ENCODE measurements at regions not wholly inside any gene's neighbourhood (a gene's known extent, or its start where the extent isn't known, plus 50 kb on each side); places are given as distances from the start of the nearest gene placed in this dataset.

DNA sequence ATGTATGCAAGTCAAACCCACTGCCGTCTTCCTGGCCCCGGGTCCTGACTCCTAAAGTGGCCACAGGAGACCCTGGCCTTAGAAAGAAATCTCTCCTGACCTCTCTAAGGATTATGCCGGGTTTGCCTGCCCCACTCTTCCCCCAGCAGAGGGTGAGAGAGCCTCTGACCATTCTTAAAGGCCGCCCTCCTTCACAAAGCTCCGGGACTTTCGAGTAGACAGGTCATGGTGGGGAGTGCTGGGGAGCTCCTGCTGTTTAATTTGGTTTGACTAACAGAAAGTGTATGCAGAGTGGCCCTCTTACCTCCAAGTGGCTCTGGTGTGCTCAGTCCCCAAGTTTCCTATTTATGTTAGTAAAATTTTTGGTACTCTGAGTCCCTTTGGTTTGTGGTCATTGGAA is 111.8 kb downstream of the LRRC70 start:
- no peak overlapping the region for H3K27ac ChIP-seq
- ChIA-PET POLR2A (ENCODE audit: low non-redundant PET) (no interaction called here), CTCF (no interaction called here)
- no peak for DNase-seq (ENCODE audit: low spot score)
- TF ChIP-seq, protein P1, sequence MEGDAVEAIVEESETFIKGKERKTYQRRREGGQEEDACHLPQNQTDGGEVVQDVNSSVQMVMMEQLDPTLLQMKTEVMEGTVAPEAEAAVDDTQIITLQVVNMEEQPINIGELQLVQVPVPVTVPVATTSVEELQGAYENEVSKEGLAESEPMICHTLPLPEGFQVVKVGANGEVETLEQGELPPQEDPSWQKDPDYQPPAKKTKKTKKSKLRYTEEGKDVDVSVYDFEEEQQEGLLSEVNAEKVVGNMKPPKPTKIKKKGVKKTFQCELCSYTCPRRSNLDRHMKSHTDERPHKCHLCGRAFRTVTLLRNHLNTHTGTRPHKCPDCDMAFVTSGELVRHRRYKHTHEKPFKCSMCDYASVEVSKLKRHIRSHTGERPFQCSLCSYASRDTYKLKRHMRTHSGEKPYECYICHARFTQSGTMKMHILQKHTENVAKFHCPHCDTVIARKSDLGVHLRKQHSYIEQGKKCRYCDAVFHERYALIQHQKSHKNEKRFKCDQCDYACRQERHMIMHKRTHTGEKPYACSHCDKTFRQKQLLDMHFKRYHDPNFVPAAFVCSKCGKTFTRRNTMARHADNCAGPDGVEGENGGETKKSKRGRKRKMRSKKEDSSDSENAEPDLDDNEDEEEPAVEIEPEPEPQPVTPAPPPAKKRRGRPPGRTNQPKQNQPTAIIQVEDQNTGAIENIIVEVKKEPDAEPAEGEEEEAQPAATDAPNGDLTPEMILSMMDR (conservative IDR thresholded peaks at IDR 0.05; ENCODE audit: low read depth) = no peak

DNA sequence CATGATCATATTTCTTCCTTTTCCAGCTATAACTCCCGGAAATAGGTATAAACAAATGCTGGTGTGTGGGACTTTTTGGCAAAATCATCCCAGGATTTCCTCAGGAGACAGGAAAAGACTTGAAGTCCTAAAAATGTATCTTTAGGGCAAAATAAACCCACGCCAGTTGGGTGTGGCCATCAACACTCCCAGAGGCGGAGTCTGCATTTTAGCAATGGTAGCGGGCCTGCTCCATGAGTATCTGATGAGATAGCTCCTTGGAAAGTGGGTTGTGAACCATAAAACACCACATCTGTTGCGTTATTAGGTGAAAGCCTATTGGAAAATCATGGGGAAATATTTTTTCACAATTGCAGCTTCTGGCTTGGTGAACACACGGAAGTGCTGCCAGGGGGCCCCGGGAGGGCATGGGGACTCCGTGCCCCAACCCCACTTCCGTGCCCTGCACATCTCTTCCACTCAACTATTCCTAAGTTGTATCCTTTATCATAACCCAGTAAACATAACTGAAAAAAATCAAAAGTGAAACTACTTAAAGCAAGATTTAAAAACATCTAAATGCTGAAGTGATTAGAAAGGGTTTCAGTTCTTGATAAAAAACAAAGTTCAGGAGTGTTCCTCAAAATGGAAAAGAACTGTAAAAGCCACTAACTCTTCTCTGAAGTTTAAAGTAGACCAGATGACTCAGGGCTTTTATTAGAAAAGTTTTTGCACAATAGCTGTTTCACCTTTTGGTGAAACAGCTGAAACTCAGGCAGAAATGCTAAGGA is 111.2 kb downstream of the LRRC70 start:
- no peak for DNase-seq (ENCODE audit: low spot score)
- H3K27ac ChIP-seq = no peak overlapping the region
- CTCF ChIA-PET = interaction anchor here (0.6 kb wide), 1 partner anchor 92 kb away, joined by 5 read pairs; no protein-coding TSS in a partner anchor
- TF ChIP-seq, protein P1 (conservative IDR thresholded peaks at IDR 0.05; ENCODE audit: low read depth) = no peak
- POLR2A ChIA-PET (ENCODE audit: low non-redundant PET) = no interaction called here

DNA sequence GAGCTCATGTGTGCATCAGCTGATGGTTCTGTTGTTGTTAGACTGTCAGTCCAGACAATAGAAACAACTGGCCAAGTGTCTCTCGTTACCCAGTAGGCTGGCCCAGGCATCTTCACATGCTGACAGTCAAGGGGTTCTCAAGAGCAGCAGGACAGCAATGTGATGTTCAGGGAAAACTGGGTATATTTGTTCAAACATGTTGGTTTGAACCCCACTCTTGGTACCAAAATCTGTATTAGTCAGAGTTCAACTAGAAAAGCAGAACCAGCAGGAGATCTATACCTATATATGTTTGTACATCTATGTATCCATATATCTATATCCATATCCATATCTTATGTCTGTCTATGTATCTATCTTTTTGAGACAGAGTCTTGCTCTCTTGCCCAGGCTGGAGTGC is 108.1 kb downstream of the LRRC70 start:
- ChIA-PET POLR2A (ENCODE audit: low non-redundant PET) (no interaction called here), CTCF (no interaction called here)
- TF ChIP-seq, protein P1 (conservative IDR thresholded peaks at IDR 0.05; ENCODE audit: low read depth) = no peak
- no peak overlapping the region for H3K27ac ChIP-seq
- no peak for DNase-seq (ENCODE audit: low spot score)

DNA sequence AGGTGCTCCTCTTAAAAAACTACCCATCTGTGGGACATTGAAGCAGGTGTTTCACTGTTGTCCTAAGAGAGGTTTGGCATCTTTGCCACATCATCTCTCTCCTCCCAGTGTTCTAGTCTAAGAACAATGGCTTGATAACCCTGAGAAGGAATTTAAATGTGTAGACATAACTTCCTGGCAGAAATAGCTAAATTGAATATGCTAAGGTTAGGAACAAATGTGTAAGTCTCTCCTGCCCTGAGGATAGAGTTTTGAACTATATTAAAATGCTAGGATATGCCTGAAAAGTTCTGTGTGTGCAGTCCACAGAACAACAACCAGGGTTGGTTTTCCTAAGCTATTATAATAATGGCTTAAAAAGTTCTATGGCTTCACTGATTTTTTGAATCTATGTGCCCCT is 106.6 kb downstream of the LRRC70 start:
- TF ChIP-seq, protein P1 (conservative IDR thresholded peaks at IDR 0.05; ENCODE audit: low read depth) = no peak
- no peak overlapping the region for H3K27ac ChIP-seq
- no peak for DNase-seq (ENCODE audit: low spot score)
- ChIA-PET CTCF (no interaction called here), POLR2A (ENCODE audit: low non-redundant PET) (no interaction called here)

DNA sequence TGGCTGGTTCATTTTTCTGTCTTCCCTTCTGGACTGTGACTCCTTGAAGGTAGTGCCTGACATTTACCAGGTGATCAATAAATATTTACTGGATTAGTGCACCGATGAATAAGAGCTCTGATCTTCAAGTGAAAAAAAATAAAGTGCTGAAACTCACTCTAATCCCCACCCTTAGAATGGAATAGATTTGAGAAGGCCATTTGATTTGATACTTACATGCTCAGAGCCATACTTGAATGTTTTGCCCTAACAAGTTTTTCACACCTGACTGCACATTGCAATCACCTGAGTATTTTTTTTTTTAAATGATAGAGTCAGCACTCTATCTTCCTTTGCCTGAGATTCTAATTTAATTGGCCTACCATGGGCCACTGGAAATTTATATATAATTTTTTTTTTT is 105.7 kb downstream of the LRRC70 start:
- CTCF ChIA-PET = interaction anchor here (0.6 to 0.7 kb wide), 2 partner anchors 11 to 621 kb away, joined by 3 to 6 read pairs; no protein-coding TSS in a partner anchor
- TF ChIP-seq, protein P1 (conservative IDR thresholded peaks at IDR 0.05; ENCODE audit: low read depth) = no peak
- POLR2A ChIA-PET (ENCODE audit: low non-redundant PET) = no interaction called here

DNA sequence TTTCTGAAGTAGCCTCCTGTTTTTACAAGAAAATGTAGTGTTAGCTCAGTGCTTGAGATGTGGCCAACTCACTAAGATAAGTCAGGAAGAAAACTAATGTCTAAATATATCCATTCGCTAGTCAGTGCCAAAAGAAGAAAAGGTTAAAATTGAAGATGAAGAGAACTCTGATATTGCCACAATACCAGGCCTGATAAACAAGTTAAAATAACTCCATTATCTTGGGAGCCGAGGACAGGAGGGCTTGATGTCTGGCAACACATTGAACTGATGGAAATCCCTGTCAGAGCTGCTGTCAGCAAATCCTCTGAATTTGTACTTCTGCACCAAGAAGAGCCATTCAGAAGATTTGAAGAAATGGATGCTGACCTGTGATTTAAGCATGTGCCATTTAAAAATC is 103.4 kb downstream of the LRRC70 start:
- DNase-seq (ENCODE audit: low spot score) = no peak
- H3K27ac ChIP-seq = no peak overlapping the region
- ChIA-PET CTCF (interaction anchor here (0.7 kb wide), 1 partner anchor 29 kb away, joined by 4 read pairs; no protein-coding TSS in a partner anchor), POLR2A (ENCODE audit: low non-redundant PET) (no interaction called here)
- TF ChIP-seq, protein P1 (conservative IDR thresholded peaks at IDR 0.05; ENCODE audit: low read depth) = no peak

More for the DNA sequence above, 105.7 kb downstream of the LRRC70 start:
- no peak for DNase-seq (ENCODE audit: low spot score)
- no peak overlapping the region for H3K27ac ChIP-seq

Data from RWPE1 (cell line).